IPS-18c (cell line): ENCODE measurements at regions not wholly inside any gene's neighbourhood (a gene's known extent, or its start where the extent isn't known, plus 50 kb on each side); places are given as distances from the start of the nearest gene placed in this dataset.
"Not testable (repeated sequence)": the region's sequence is repeated elsewhere in the genome, so short reads cannot be mapped to it uniquely, and the experiment has no call there.

Experiments used
- H3K4me3 ChIP-seq: 2 replicates; pipeline ENCODE4 v1.7.0; 2013; ENCODE audit warnings: low read depth, mild to moderate bottlenecking, low read length, moderate library complexity; ENCODE audit not compliant: insufficient read depth
- H3K9me3 ChIP-seq: one replicate; pipeline ENCODE4 v1.6.1; 2013; ENCODE audit warnings: mild to moderate bottlenecking, low read length, moderate library complexity; ENCODE audit not compliant: control insufficient read depth, insufficient read depth

- no peak overlapping the region for H3K4me3 ChIP-seq
- H3K9me3 ChIP-seq: no peaks in the 10 kb centered on the region
Observed at GRCh38 chr3:19825193-19825592, 108.8 kb downstream of the EFHB start.

DNA sequence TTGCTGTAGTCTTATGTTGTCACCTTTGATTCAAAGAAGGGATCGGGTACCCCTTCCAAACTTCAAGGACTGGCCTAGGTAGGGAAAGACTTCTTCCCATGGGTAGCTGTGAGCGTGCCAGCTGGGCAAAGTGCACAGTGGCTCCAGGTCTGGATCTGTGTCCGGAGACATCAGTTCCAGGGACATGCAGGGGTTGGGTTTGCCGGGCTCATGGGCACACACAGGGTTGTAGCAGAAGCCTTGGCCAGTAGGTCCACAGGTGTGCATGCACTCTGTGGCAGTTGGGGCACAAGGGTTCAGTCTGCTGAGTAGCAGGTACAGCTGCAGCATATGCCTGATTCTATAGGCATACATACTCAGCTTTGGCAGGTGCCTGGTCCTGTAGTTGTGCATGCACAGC, 111.2 kb downstream of the EFHB start:
- Histone ChIP-seq H3K9me3 (no peaks in the 10 kb centered on the region), H3K4me3 (no peak overlapping the region)

GRCh38 chr3:19816631-19817030, 117.4 kb downstream of the EFHB start:
- H3K9me3 ChIP-seq: no peaks in the 10 kb centered on the region

GRCh38 chr3:19815805-19816204, 118.2 kb downstream of the EFHB start:
- no peak overlapping the region for H3K4me3 ChIP-seq
- H3K9me3 ChIP-seq: no peaks in the 10 kb centered on the region

More at GRCh38 chr3:19816631-19817030, 117.4 kb downstream of the EFHB start:
- H3K4me3 ChIP-seq: no peak overlapping the region

GRCh38 chr3:19813743-19814142, 120.3 kb downstream of the EFHB start:
- not testable (repeated sequence) for H3K9me3 ChIP-seq, H3K4me3 ChIP-seq

- no peaks in the 10 kb centered on the region for H3K9me3 ChIP-seq
- no peak overlapping the region for H3K4me3 ChIP-seq
Observed at GRCh38 chr3:19811689-19812088, 122.3 kb downstream of the EFHB start.

DNA sequence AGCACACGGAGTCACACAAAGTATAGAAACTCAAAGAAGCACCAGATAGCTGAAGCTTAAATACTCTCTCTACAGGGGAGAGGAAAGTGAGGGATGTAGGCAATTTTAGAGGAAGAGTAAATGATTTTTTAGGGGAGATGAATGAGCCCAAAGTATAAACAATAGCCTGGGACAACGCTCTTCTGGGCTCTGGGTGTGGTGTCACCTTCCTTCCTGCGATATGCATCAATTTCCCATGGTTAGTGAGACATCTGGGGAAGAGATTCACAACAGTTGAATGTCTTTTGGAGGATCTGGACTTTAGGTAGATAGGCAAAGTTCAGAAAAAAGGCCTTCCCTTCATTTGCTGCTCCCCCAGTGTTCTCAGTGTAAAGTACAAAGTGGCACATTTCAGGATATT, 125.2 kb downstream of the EFHB start:
- Histone ChIP-seq H3K4me3 (no peak overlapping the region), H3K9me3 (peaks cover 3% of the 10 kb centered on the region)

- H3K4me3 ChIP-seq: no peak overlapping the region
Observed at GRCh38 chr3:19799887-19800286, 134.1 kb downstream of the EFHB start.

GRCh38 chr3:19799115-19799514, 134.9 kb downstream of the EFHB start:
- Histone ChIP-seq H3K9me3 (peaks cover 6% of the 10 kb centered on the region), H3K4me3 (no peak overlapping the region)

More at GRCh38 chr3:19799887-19800286, 134.1 kb downstream of the EFHB start:
- H3K9me3 ChIP-seq: peaks cover 6% of the 10 kb centered on the region

DNA sequence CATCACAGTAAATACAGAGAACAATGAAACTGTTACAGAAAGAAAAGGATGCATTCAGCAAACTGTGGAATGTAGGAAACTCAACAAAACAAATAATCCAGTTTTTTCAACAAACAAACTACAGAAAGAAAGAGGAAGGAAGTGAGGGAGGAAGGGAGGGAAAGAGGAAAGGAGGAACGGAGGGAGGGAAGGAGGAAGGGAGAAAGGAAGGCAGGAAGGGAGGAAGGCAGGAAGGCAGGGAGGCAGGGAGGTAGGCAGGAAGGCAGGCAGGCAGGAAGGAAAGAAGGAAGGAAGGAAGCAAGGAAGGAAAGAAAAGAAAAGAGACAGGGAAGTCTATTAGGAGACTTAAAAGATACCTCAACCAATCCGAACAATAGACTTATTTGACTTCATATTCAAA, 135.7 kb downstream of the EFHB start:
- H3K4me3 ChIP-seq: no peak overlapping the region
- H3K9me3 ChIP-seq: no peaks in the 10 kb centered on the region

DNA sequence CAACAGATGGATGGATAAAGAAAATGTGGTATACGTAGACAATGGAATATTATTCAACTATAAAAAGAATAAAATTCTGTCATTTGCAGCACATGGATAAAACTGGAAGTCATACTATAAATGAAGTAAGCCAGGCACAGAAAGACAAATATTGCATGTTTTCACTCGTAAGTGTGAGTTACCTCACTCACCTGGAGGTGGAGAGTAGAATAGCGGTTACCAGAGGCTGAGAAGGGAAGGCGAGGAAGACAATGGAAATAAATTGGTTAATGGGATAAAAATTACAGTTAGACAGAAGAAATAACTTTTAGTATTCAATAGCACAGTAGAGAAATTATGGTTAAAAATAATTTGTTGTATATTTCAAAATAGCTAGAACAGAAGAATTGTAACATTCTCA, 141.6 kb downstream of the EFHB start:
- no peaks in the 10 kb centered on the region for H3K9me3 ChIP-seq
- H3K4me3 ChIP-seq: no peak overlapping the region

DNA sequence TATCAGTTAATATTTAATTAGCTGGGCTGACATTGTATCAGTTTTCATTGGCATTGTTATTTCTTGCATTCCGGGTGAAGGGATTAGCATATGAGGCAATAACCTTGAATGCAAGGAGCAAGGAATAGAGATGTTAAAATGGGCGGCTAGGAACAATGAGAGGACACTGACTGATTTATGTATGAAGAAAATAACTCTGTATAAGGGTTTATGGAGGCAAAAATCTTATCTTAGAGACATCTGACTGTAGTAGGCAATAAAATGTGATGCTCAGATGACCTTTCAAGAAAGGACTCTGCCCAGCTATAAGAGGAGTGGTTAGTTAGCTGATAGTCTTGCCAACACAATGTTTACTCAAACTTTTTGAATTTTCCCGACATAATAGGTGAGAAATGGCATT, 158.3 kb downstream of the EFHB start:
- Histone ChIP-seq H3K4me3 (no peak overlapping the region), H3K9me3 (no peaks in the 10 kb centered on the region)

- H3K4me3 ChIP-seq: no peak overlapping the region
- H3K9me3 ChIP-seq: no peaks in the 10 kb centered on the region
Observed at GRCh38 chr3:19769694-19770093, 164.3 kb downstream of the EFHB start.

GRCh38 chr3:19765954-19766353, 168.1 kb downstream of the EFHB start:
- H3K4me3 ChIP-seq: no peak overlapping the region
- no peaks in the 10 kb centered on the region for H3K9me3 ChIP-seq

DNA sequence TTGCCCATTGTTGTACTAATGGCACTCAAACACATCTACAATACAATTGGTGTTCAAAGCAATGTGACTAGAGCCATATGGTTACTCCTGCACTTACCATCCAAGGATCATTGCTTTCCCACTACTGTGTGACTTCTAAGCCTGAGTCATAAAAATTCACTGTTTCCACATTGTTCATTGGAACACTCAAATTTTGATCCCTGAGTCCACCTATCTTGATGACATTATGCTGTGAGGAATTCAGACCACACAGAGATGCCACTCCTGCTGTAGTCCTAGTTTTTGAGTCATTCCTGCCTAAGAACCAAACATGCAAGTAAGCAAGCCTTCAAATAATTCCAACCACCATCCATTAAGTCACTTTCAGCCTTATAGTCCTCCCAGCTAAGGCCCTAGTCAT, 176.2 kb downstream of the EFHB start:
- no peak overlapping the region for H3K4me3 ChIP-seq
- H3K9me3 ChIP-seq: no peaks in the 10 kb centered on the region

GRCh38 chr3:19749448-19750017, 184.5 kb downstream of the EFHB start:
- no peak overlapping the region for H3K4me3 ChIP-seq
- H3K9me3 ChIP-seq: no peaks in the 10 kb centered on the region

DNA sequence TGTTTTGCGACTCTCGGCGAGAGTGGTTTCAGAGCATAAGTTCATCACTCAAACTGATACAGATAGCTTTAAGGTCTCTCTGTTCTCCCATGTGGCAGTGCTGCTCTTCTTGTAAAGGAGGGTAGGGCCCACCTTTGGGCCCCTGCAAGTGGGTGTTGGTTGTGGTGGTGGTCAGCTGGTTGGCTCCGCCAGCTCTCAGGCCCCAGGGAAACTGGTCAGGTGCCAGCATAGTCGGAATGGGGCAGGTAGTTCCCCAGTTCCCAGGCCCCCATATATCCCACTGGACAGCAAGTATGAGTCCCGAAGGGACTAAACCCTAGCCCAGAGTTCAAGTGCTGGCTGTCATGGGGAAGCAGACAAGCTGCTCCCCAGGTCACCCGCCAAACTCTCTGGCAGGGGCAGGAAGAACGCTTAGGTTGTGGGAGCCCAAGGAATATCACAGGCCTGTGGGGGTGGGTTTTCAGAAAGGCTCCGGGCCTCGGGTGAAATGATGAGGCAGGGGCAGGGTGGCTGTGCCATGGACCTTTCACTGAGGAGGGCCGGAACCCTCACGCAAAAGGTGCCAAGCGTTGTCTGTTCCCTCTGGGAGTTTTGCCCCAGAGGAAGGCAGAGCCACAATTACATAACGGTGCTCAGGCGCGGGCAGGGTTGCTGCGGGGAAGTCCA, 185.1 kb downstream of the EFHB start:
- H3K4me3 ChIP-seq: no peak overlapping the region
- no peaks in the 10 kb centered on the region for H3K9me3 ChIP-seq

DNA sequence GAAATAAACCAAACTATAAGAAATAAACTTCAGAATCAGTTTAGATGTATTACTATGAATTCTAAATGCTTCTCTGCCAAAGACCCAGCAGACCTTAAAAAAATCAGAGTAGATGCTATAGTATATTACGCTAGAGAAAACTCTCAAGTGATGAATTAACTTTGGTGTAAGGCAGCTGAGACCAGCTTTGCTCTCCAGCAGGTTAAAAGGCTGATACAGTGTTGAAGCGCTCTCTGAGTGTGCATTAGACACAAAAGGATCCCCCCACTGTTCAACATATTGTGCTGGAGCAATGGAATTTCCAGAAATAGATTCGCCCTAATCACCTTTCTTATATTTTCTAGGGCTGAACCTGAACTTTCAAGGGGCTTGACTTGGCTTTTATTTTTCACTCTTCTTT, 190.0 kb downstream of the EFHB start:
- Histone ChIP-seq H3K9me3 (no peaks in the 10 kb centered on the region), H3K4me3 (no peak overlapping the region)

- Histone ChIP-seq H3K4me3 (no peak overlapping the region), H3K9me3 (no peaks in the 10 kb centered on the region)
Observed at GRCh38 chr3:19742935-19743334, 191.1 kb downstream of the EFHB start.
